ENCODE measurements at regions not wholly inside any gene's neighbourhood (a gene's known extent, or its start where the extent isn't known, plus 50 kb on each side); places are given as distances from the start of the nearest gene placed in this dataset.

DNA sequence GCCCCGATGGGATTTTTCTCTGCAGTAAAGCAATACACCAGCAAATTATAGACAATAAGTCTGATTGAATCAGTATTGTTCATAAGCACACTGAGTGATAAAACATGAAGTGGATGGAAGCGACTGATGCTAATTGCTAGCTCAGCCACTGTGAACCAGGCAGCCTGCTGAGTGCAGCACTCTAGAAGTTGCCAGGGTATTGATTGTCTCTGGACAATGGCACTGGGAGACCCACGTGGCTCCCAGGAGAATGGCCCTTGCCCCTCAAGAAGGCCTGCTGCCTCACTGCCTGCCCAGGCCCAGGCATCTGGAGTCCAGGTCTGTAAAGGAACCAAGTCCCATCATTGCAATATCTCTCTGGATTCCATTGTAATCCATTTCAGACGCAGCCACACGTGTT, 80.4 kb upstream of the TCERG1L start:
- Histone ChIP-seq H3K27me3 (no peaks in the 10 kb centered on the region), H3K9me3 (peaks cover 0 to under 1% (median 0%) of the 10 kb centered on the region in 4 donors), H3K4me3 (no peak overlapping the region), H3K27ac (no peak overlapping the region), H3K4me1 (peaks cover 0 to 11% (median 0%) of the 10 kb centered on the region in 4 donors), H3K36me3 (no peaks in the 10 kb centered on the region)
- DNase-seq (ENCODE audit: low spot score in 2 of 2) = no peak
- TF ChIP-seq EP300 (IDR thresholded peaks at IDR 0.05) (no peak), POLR2A (IDR thresholded peaks at IDR 0.05) (no peak)
- TF ChIP-seq, protein P1, sequence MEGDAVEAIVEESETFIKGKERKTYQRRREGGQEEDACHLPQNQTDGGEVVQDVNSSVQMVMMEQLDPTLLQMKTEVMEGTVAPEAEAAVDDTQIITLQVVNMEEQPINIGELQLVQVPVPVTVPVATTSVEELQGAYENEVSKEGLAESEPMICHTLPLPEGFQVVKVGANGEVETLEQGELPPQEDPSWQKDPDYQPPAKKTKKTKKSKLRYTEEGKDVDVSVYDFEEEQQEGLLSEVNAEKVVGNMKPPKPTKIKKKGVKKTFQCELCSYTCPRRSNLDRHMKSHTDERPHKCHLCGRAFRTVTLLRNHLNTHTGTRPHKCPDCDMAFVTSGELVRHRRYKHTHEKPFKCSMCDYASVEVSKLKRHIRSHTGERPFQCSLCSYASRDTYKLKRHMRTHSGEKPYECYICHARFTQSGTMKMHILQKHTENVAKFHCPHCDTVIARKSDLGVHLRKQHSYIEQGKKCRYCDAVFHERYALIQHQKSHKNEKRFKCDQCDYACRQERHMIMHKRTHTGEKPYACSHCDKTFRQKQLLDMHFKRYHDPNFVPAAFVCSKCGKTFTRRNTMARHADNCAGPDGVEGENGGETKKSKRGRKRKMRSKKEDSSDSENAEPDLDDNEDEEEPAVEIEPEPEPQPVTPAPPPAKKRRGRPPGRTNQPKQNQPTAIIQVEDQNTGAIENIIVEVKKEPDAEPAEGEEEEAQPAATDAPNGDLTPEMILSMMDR (IDR thresholded peaks at IDR 0.05) = no peak
- 75 to 80% methylated on average over 5 of the region's 5 CpGs for WGBS, 2 donors

GRCh38 chr10:131396121-131397050, 84.9 kb upstream of the TCERG1L start:
- Histone ChIP-seq H3K4me1 (peaks cover 0 to 16% (median 0%) of the 10 kb centered on the region in 4 donors), H3K4me3 (no peak overlapping the region), H3K27ac (no peak overlapping the region), H3K36me3 (no peaks in the 10 kb centered on the region), H3K27me3 (no peaks in the 10 kb centered on the region), H3K9me3 (no peaks in the 10 kb centered on the region)
- 44 to 50% methylated on average over 20 of the region's 20 CpGs for WGBS, 2 donors
- TF ChIP-seq EP300 (IDR thresholded peaks at IDR 0.05) = peak in 1 of 2 donors; percentile 70
- TF ChIP-seq POLR2A (IDR thresholded peaks at IDR 0.05) = no peak
- TF ChIP-seq, protein P1 (IDR thresholded peaks at IDR 0.05) = no peak
- DNase-seq (ENCODE audit: low spot score in 2 of 2) = peak in 1 of 2 donors; percentile 16

- H3K4me3 ChIP-seq = no peak overlapping the region
- WGBS, 2 donors = 52 to 57% methylated on average over 5 of the region's 5 CpGs
- peaks cover 0 to 16% (median 0%) of the 10 kb centered on the region in 4 donors for H3K4me1 ChIP-seq
- no peaks in the 10 kb centered on the region for H3K9me3 ChIP-seq
- no peak overlapping the region for H3K27ac ChIP-seq
- H3K36me3 ChIP-seq = no peaks in the 10 kb centered on the region
- TF ChIP-seq EP300 (IDR thresholded peaks at IDR 0.05) = no peak
- no peak for TF ChIP-seq POLR2A (IDR thresholded peaks at IDR 0.05)
- TF ChIP-seq, protein P1 (IDR thresholded peaks at IDR 0.05) = no peak
- DNase-seq (ENCODE audit: low spot score in 2 of 2) = no peak
- no peaks in the 10 kb centered on the region for H3K27me3 ChIP-seq
Measured at GRCh38 chr10:131398166-131398565, 86.6 kb upstream of the TCERG1L start.

DNA sequence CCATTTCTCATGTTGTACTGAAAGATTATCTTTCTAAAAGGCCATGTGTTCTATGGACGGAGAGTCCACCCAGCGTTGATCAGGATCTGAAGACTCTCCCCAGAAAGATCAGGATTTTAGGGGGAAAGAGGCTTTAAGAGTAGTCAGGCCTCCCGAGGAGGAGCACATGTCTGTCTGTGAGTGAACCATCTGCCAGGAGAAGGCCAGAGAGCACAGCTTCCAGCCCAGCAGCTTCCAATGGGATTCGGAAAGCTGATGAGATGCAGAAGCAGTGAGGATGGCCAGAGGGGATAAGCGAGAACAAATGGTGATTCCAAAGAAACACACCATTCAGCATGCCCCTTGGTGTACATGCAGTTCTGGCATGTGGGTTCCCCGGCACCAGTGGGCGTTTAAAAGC, 88.5 kb upstream of the TCERG1L start:
- WGBS, 2 donors = 53 to 60% methylated on average over 7 of the region's 7 CpGs
- Histone ChIP-seq H3K27ac (no peak overlapping the region), H3K27me3 (no peaks in the 10 kb centered on the region), H3K36me3 (no peaks in the 10 kb centered on the region), H3K4me3 (no peak overlapping the region), H3K9me3 (peaks cover 0 to 5% (median 0%) of the 10 kb centered on the region in 4 donors), H3K4me1 (peaks cover 0 to 16% (median 0%) of the 10 kb centered on the region in 4 donors)
- TF ChIP-seq, protein P1 (IDR thresholded peaks at IDR 0.05) = no peak
- no peak for TF ChIP-seq POLR2A (IDR thresholded peaks at IDR 0.05)
- no peak for TF ChIP-seq EP300 (IDR thresholded peaks at IDR 0.05)
- DNase-seq (ENCODE audit: low spot score in 2 of 2) = no peak

DNA sequence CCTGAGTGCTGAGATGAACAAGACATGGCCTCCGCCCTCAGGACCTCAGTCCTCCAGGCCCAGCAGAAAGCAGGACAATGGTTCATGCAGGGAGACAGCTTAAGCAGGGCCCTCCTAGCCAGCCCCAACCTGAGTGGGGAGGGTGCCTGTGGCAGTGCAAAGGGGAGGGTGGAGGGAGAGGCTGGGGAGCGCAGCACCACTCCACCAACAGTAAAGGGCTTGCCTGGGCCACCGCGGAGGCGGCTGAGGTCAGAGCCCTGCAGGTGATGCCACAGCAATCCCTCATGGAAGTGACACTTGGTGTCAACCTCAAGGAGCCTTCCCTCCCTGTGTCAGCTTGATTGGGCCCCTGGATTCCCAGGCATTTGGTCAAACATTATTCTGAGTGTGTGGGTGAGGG, 89.0 kb upstream of the TCERG1L start:
- Histone ChIP-seq H3K27ac (no peak overlapping the region), H3K36me3 (no peaks in the 10 kb centered on the region), H3K27me3 (no peaks in the 10 kb centered on the region), H3K4me1 (peaks cover 0 to 16% (median 0%) of the 10 kb centered on the region in 4 donors), H3K4me3 (no peak overlapping the region), H3K9me3 (peaks cover 0 to 5% (median 0%) of the 10 kb centered on the region in 4 donors)
- WGBS, 2 donors = 80 to 84% methylated on average over 4 of the region's 5 CpGs
- no peak for DNase-seq (ENCODE audit: low spot score in 2 of 2)
- TF ChIP-seq, protein P1 (IDR thresholded peaks at IDR 0.05) = no peak
